C4-2B (cell line): ENCODE measurements at regions not wholly inside any gene's neighbourhood (a gene's known extent, or its start where the extent isn't known, plus 50 kb on each side); places are given as distances from the start of the nearest gene placed in this dataset.

ENCODE experiments used
- ZFX ChIP-seq: fragments of 450-650 bp; IDR thresholded peaks from 2 replicates; pipeline ENCODE4 v1.6.1; 2017
- TF ChIP-seq, protein P1 (sequence below): fragments of 450-650 bp; conservative IDR thresholded peaks from 2 replicates; pipeline ENCODE4 v1.5.1; 2017; ENCODE audit warnings: mild to moderate bottlenecking

DNA sequence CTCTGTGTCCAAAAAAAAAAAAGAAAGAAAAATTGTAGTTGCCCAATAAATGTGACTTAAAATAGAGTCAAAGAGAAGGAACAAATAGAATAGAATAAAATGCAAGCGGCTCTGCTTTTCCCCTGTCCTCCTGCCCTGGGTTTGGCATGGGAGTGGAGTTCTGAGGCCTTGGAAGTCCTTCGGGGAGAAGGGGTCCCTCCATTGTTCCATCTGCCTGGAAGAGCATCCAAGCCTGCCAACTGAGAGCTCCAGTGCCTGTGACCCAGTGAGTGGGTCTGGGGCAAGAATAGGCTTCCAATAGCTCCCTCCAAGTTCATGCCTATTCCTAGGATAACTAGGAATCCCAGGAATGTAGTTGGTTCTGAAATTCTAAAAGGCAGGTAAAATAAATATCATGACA, 321.4 kb downstream of the MYCN start:
- TF ChIP-seq, protein P1, sequence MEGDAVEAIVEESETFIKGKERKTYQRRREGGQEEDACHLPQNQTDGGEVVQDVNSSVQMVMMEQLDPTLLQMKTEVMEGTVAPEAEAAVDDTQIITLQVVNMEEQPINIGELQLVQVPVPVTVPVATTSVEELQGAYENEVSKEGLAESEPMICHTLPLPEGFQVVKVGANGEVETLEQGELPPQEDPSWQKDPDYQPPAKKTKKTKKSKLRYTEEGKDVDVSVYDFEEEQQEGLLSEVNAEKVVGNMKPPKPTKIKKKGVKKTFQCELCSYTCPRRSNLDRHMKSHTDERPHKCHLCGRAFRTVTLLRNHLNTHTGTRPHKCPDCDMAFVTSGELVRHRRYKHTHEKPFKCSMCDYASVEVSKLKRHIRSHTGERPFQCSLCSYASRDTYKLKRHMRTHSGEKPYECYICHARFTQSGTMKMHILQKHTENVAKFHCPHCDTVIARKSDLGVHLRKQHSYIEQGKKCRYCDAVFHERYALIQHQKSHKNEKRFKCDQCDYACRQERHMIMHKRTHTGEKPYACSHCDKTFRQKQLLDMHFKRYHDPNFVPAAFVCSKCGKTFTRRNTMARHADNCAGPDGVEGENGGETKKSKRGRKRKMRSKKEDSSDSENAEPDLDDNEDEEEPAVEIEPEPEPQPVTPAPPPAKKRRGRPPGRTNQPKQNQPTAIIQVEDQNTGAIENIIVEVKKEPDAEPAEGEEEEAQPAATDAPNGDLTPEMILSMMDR = no peak
- TF ChIP-seq ZFX = no peak
